Muscle layer of colon (tissue), 2 donors: ENCODE measurements at regions not wholly inside any gene's neighbourhood (a gene's known extent, or its start where the extent isn't known, plus 50 kb on each side); places are given as distances from the start of the nearest gene placed in this dataset.

ENCODE experiments used
- H3K27ac ChIP-seq: one replicate; pipeline ENCODE4 v1.7.0; 2013; ENCODE audit warnings: low read depth, mild to moderate bottlenecking, low read length, moderate library complexity
- H3K27me3 ChIP-seq, 2 donors: one replicate each; pipeline ENCODE4 v1.7.0; 2013; ENCODE audit warnings: low read length in 2 of 2, mild to moderate bottlenecking in 2 of 2; ENCODE audit not compliant: insufficient read depth in 2 of 2, control insufficient read depth in 1 of 2
- H3K36me3 ChIP-seq: one replicate; pipeline ENCODE4 v1.7.0; 2013; ENCODE audit warnings: mild to moderate bottlenecking, low read length; ENCODE audit not compliant: insufficient read depth
- H3K4me1 ChIP-seq: one replicate; pipeline ENCODE4 v1.7.0; 2013; ENCODE audit warnings: mild to moderate bottlenecking, low read length; ENCODE audit not compliant: insufficient read depth
- H3K4me3 ChIP-seq, 2 donors: one replicate each; pipeline ENCODE4 v1.7.0; 2013; ENCODE audit warnings: low read length in 2 of 2, low read depth in 1 of 2, mild to moderate bottlenecking in 1 of 2, moderate library complexity in 1 of 2
- H3K9ac ChIP-seq: one replicate; pipeline ENCODE4 v1.7.0; 2013; ENCODE audit warnings: low read length
- H3K9me3 ChIP-seq: one replicate; pipeline ENCODE4 v1.7.0; 2013; ENCODE audit warnings: mild to moderate bottlenecking, low read length
- donor health status: abdominal sarcoma.
- donor health status: Adenocarcinoma of cecum.

- no peak overlapping the region for H3K4me3 ChIP-seq
Measured at GRCh38 chr11:128198216-128198772, 389.1 kb downstream of the ETS1 start.

GRCh38 chr11:128196235-128196634, 391.1 kb downstream of the ETS1 start:
- Histone ChIP-seq H3K36me3 (no peaks in the 10 kb centered on the region), H3K4me3 (no peak overlapping the region), H3K27ac (no peak overlapping the region), H3K9ac (no peak overlapping the region), H3K27me3 (no peaks in the 10 kb centered on the region), H3K9me3 (no peaks in the 10 kb centered on the region), H3K4me1 (no peaks in the 10 kb centered on the region)

More at GRCh38 chr11:128198216-128198772, 389.1 kb downstream of the ETS1 start:
- H3K4me1 ChIP-seq: no peaks in the 10 kb centered on the region
- no peaks in the 10 kb centered on the region for H3K36me3 ChIP-seq
- no peaks in the 10 kb centered on the region for H3K27me3 ChIP-seq
- H3K9me3 ChIP-seq: no peaks in the 10 kb centered on the region
- no peak overlapping the region for H3K9ac ChIP-seq
- no peak overlapping the region for H3K27ac ChIP-seq

- Histone ChIP-seq H3K27ac (no peak overlapping the region), H3K4me1 (no peaks in the 10 kb centered on the region), H3K27me3 (no peaks in the 10 kb centered on the region), H3K4me3 (no peak overlapping the region), H3K36me3 (no peaks in the 10 kb centered on the region), H3K9ac (no peak overlapping the region), H3K9me3 (no peaks in the 10 kb centered on the region)
Measured at GRCh38 chr11:128195756-128196155, 391.6 kb downstream of the ETS1 start.

- Histone ChIP-seq H3K9me3 (no peaks in the 10 kb centered on the region), H3K27me3 (no peaks in the 10 kb centered on the region), H3K4me1 (no peaks in the 10 kb centered on the region), H3K9ac (no peak overlapping the region), H3K4me3 (no peak overlapping the region), H3K36me3 (no peaks in the 10 kb centered on the region), H3K27ac (no peak overlapping the region)
Measured at GRCh38 chr11:128195057-128195751, 392.2 kb downstream of the ETS1 start.

- H3K27me3 ChIP-seq: no peaks in the 10 kb centered on the region
- no peaks in the 10 kb centered on the region for H3K9me3 ChIP-seq
- H3K27ac ChIP-seq: no peak overlapping the region
Measured at GRCh38 chr11:128194216-128194615, 393.1 kb downstream of the ETS1 start.

GRCh38 chr11:128193615-128194014, 393.7 kb downstream of the ETS1 start:
- H3K27me3 ChIP-seq: no peaks in the 10 kb centered on the region
- no peaks in the 10 kb centered on the region for H3K9me3 ChIP-seq
- no peaks in the 10 kb centered on the region for H3K4me1 ChIP-seq
- H3K9ac ChIP-seq: no peak overlapping the region
- H3K4me3 ChIP-seq: no peak overlapping the region
- no peak overlapping the region for H3K27ac ChIP-seq
- no peaks in the 10 kb centered on the region for H3K36me3 ChIP-seq

More at GRCh38 chr11:128194216-128194615, 393.1 kb downstream of the ETS1 start:
- Histone ChIP-seq H3K4me3 (no peak overlapping the region), H3K36me3 (no peaks in the 10 kb centered on the region), H3K4me1 (no peaks in the 10 kb centered on the region), H3K9ac (no peak overlapping the region)

GRCh38 chr11:128190312-128190711, 397.0 kb downstream of the ETS1 start:
- H3K9ac ChIP-seq: no peak overlapping the region
- H3K36me3 ChIP-seq: no peaks in the 10 kb centered on the region
- H3K27ac ChIP-seq: no peak overlapping the region
- no peaks in the 10 kb centered on the region for H3K27me3 ChIP-seq
- H3K4me1 ChIP-seq: no peaks in the 10 kb centered on the region
- H3K4me3 ChIP-seq: no peak overlapping the region
- H3K9me3 ChIP-seq: no peaks in the 10 kb centered on the region

- no peak overlapping the region for H3K4me3 ChIP-seq
- H3K27me3 ChIP-seq: no peaks in the 10 kb centered on the region
- no peak overlapping the region for H3K9ac ChIP-seq
- no peaks in the 10 kb centered on the region for H3K9me3 ChIP-seq
- H3K4me1 ChIP-seq: no peaks in the 10 kb centered on the region
- H3K27ac ChIP-seq: no peak overlapping the region
- H3K36me3 ChIP-seq: no peaks in the 10 kb centered on the region
Measured at GRCh38 chr11:128189823-128190222, 397.5 kb downstream of the ETS1 start.

GRCh38 chr11:128188346-128189004, 398.9 kb downstream of the ETS1 start:
- no peaks in the 10 kb centered on the region for H3K4me1 ChIP-seq
- H3K4me3 ChIP-seq: no peak overlapping the region
- no peaks in the 10 kb centered on the region for H3K36me3 ChIP-seq
- H3K9ac ChIP-seq: no peak overlapping the region
- H3K27ac ChIP-seq: no peak overlapping the region
- H3K9me3 ChIP-seq: no peaks in the 10 kb centered on the region
- H3K27me3 ChIP-seq: no peaks in the 10 kb centered on the region

GRCh38 chr11:128187835-128188234, 399.5 kb downstream of the ETS1 start:
- H3K27ac ChIP-seq: no peak overlapping the region
- no peaks in the 10 kb centered on the region for H3K4me1 ChIP-seq
- no peaks in the 10 kb centered on the region for H3K9me3 ChIP-seq

GRCh38 chr11:128187377-128187776, 400.0 kb downstream of the ETS1 start:
- no peaks in the 10 kb centered on the region for H3K36me3 ChIP-seq
- H3K9ac ChIP-seq: no peak overlapping the region
- H3K4me3 ChIP-seq: no peak overlapping the region
- H3K27me3 ChIP-seq: no peaks in the 10 kb centered on the region
- no peaks in the 10 kb centered on the region for H3K9me3 ChIP-seq
- H3K4me1 ChIP-seq: no peaks in the 10 kb centered on the region
- H3K27ac ChIP-seq: no peak overlapping the region

More at GRCh38 chr11:128187835-128188234, 399.5 kb downstream of the ETS1 start:
- H3K27me3 ChIP-seq: no peaks in the 10 kb centered on the region
- no peak overlapping the region for H3K4me3 ChIP-seq
- no peaks in the 10 kb centered on the region for H3K36me3 ChIP-seq
- H3K9ac ChIP-seq: no peak overlapping the region
